ENCODE measurements at regions not wholly inside any gene's neighbourhood (a gene's known extent, or its start where the extent isn't known, plus 50 kb on each side); places are given as distances from the start of the nearest gene placed in this dataset.
"Not testable (repeated sequence)": the region's sequence is repeated elsewhere in the genome, so short reads cannot be mapped to it uniquely, and the experiment has no call there.

- TF ChIP-seq, protein P1, sequence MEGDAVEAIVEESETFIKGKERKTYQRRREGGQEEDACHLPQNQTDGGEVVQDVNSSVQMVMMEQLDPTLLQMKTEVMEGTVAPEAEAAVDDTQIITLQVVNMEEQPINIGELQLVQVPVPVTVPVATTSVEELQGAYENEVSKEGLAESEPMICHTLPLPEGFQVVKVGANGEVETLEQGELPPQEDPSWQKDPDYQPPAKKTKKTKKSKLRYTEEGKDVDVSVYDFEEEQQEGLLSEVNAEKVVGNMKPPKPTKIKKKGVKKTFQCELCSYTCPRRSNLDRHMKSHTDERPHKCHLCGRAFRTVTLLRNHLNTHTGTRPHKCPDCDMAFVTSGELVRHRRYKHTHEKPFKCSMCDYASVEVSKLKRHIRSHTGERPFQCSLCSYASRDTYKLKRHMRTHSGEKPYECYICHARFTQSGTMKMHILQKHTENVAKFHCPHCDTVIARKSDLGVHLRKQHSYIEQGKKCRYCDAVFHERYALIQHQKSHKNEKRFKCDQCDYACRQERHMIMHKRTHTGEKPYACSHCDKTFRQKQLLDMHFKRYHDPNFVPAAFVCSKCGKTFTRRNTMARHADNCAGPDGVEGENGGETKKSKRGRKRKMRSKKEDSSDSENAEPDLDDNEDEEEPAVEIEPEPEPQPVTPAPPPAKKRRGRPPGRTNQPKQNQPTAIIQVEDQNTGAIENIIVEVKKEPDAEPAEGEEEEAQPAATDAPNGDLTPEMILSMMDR (IDR thresholded peaks at IDR 0.05) = no peak
- TF ChIP-seq SIN3A (IDR thresholded peaks at IDR 0.05; ENCODE audit: borderline replicate concordance, insufficient read depth, low read depth, low read length) (no peak), POLR2AphosphoS5 (IDR thresholded peaks at IDR 0.05; ENCODE audit: low read depth, low read length) (no peak), REST (IDR thresholded peaks at IDR 0.05; ENCODE audit: insufficient read depth in 1 of 2, low read depth in 2 of 2, low read length in 1 of 2) (no peak), TCF7L2 (IDR thresholded peaks at IDR 0.05; ENCODE audit: low read depth, low read length) (no peak)
- ChIA-PET CTCF (no interaction called here), POLR2A (no interaction called here)
- Histone ChIP-seq H3K27me3 (ENCODE audit: control insufficient read depth, insufficient read depth, low read length) (no peaks in the 10 kb centered on the region), H3K4me1 (ENCODE audit: control insufficient read depth, insufficient read depth, low read length) (no peaks in the 10 kb centered on the region), H3K36me3 (ENCODE audit: control insufficient read depth, insufficient read depth, low read length) (no peaks in the 10 kb centered on the region), H3K4me3 (ENCODE audit: low read depth in 2 of 2, low read length in 2 of 2) (no peak overlapping the region), H3K9me3 (ENCODE audit: control insufficient read depth, insufficient read depth, low read depth, low read length) (no peaks in the 10 kb centered on the region), H3K27ac (ENCODE audit: low read length) (no peak overlapping the region)
- DNase-seq (ENCODE audit: low read depth, low spot score) (no peak), ATAC-seq (no peak)
- in situ Hi-C loops (cut with HindIII; ENCODE audit: low pct_unique_long_range_greater_than_20kb, low sequenced_read_pairs) (no loop called here), intact Hi-C loops (cut with micrococcal nuclease; ENCODE audit: unreplicated experiment) (no loop called here)
- BruUV-seq (replicated peaks) = no TSS peak
These were observed 1709.1 kb upstream of the LRRTM1 start for GRCh38 chr2:82013641-82014040.

DNA sequence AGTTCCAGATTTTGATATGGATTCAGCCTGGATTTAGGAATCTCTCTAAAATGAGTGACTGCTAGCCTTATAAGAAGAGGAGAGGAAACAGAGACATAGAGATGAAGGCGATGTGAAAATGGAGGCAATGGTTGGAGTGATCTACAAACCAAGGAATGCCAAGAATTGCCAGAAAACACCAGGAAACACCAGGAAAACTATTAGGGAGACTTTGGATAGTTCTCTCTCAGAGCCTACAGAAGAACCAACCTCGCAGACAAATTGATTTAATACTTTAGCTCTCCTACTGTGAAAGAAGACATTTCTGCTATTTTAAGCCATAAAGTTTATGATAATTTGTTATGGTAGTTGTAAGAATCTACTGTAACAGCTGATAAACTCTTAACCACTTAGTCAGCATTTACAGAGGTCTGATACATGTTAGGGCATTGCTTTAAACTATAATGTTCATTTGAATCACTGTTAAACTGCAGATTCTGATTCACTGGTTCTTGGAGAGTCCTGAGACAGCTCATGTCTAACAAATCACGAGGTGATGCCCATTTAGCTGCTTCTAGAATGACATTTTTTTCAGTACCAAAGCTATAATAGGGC lies 1702.6 kb upstream of the LRRTM1 start:
- H3K36me3 ChIP-seq (ENCODE audit: control insufficient read depth, insufficient read depth, low read length) = no peaks in the 10 kb centered on the region
- no peak overlapping the region for H3K27ac ChIP-seq (ENCODE audit: low read length)
- no peaks in the 10 kb centered on the region for H3K4me1 ChIP-seq (ENCODE audit: control insufficient read depth, insufficient read depth, low read length)
- no peak overlapping the region for H3K4me3 ChIP-seq (ENCODE audit: low read depth in 2 of 2, low read length in 2 of 2)
- POLR2A ChIA-PET = no interaction called here
- intact Hi-C loops (cut with micrococcal nuclease; ENCODE audit: unreplicated experiment) (no loop called here), in situ Hi-C loops (cut with HindIII; ENCODE audit: low pct_unique_long_range_greater_than_20kb, low sequenced_read_pairs) (no loop called here)
- CTCF ChIA-PET = no interaction called here
- BruUV-seq (replicated peaks) = no TSS peak
- H3K27me3 ChIP-seq (ENCODE audit: control insufficient read depth, insufficient read depth, low read length) = no peaks in the 10 kb centered on the region
- ATAC-seq = no peak
- TF ChIP-seq POLR2AphosphoS5 (IDR thresholded peaks at IDR 0.05; ENCODE audit: low read depth, low read length) = no peak
- TF ChIP-seq, protein P1 (IDR thresholded peaks at IDR 0.05) = no peak
- DNase-seq (ENCODE audit: low read depth, low spot score) = no peak
- no peaks in the 10 kb centered on the region for H3K9me3 ChIP-seq (ENCODE audit: control insufficient read depth, insufficient read depth, low read depth, low read length)

GRCh38 chr2:82005889-82006288 lies 1701.3 kb upstream of the LRRTM1 start:
- intact Hi-C loops (cut with micrococcal nuclease; ENCODE audit: unreplicated experiment); POLR2A ChIA-PET; H3K9me3 ChIP-seq (ENCODE audit: control insufficient read depth, insufficient read depth, low read depth, low read length); H3K36me3 ChIP-seq (ENCODE audit: control insufficient read depth, insufficient read depth, low read length); H3K4me3 ChIP-seq (ENCODE audit: low read depth in 2 of 2, low read length in 2 of 2); H3K27ac ChIP-seq (ENCODE audit: low read length); ATAC-seq; DNase-seq (ENCODE audit: low read depth, low spot score); H3K27me3 ChIP-seq (ENCODE audit: control insufficient read depth, insufficient read depth, low read length); H3K4me1 ChIP-seq (ENCODE audit: control insufficient read depth, insufficient read depth, low read length); in situ Hi-C loops (cut with HindIII; ENCODE audit: low pct_unique_long_range_greater_than_20kb, low sequenced_read_pairs); BruUV-seq (replicated peaks): not testable (repeated sequence)
- CTCF ChIA-PET = interaction anchor here (0.6 kb wide), 1 partner anchor 90 kb away, joined by 3 read pairs; no protein-coding TSS in a partner anchor

Measured in Panc1 (cell line).